PFSK-1 (cell line): ENCODE measurements at regions not wholly inside any gene's neighbourhood (a gene's known extent, or its start where the extent isn't known, plus 50 kb on each side); places are given as distances from the start of the nearest gene placed in this dataset.

Source experiments
- POLR2AphosphoS5 ChIP-seq: IDR thresholded peaks from 2 replicates; pipeline ENCODE4 v1.6.1; 2012; ENCODE audit warnings: low read depth, mild to moderate bottlenecking, control low read depth, low read length, moderate library complexity
- REST ChIP-seq, 2 experiments: IDR thresholded peaks; 2 replicates each; pipeline versions ENCODE4 v1.6.1 to v1.8.0; 2011 to 2012; ENCODE audit warnings: low read depth in 2 of 2, low read length in 2 of 2, control low read depth in 1 of 2, inconsistent platforms in 1 of 2, mild to moderate bottlenecking in 1 of 2, moderate library complexity in 1 of 2; ENCODE audit not compliant: insufficient read depth in 1 of 2
- SIN3A ChIP-seq: IDR thresholded peaks from 2 replicates; pipeline ENCODE4 v1.6.1; 2012; ENCODE audit warnings: mild to moderate bottlenecking, low read length, moderate library complexity, borderline replicate concordance; ENCODE audit not compliant: insufficient read depth
- TAF1 ChIP-seq: IDR thresholded peaks from 2 replicates; pipeline ENCODE4 v1.6.1; 2012; ENCODE audit warnings: low read length, control low read depth, borderline replicate concordance; ENCODE audit not compliant: insufficient read depth

GRCh38 chr6:139530561-139530960 lies 156.1 kb upstream of the CITED2 start:
- TF ChIP-seq SIN3A = no peak
- TF ChIP-seq TAF1 = no peak
- no peak for TF ChIP-seq POLR2AphosphoS5
- TF ChIP-seq REST (IDR thresholded peaks at IDR 0.05; ENCODE audit: insufficient read depth in 1 of 2, low read depth in 2 of 2, low read length in 2 of 2) = no peak
